GM20431 (cell line): ENCODE measurements at regions not wholly inside any gene's neighbourhood (a gene's known extent, or its start where the extent isn't known, plus 50 kb on each side); places are given as distances from the start of the nearest gene placed in this dataset.

ENCODE experiments used
- in situ Hi-C: fragments of 300-500 bp; cut with MseI, MboI; formaldehyde crosslinking; loops from one replicate; pipeline ENCODE4 v1.15.0; 2020; ENCODE audit warnings: low sequenced_read_pairs; ENCODE audit not compliant: unreplicated experiment

- in situ Hi-C loops: no loop called here
These were observed 104.9 kb upstream of the TSHZ2 start for GRCh38 chr20:52867305-52867704.

GRCh38 chr20:52864916-52865605 is 107.1 kb upstream of the TSHZ2 start:
- in situ Hi-C loops: no loop called here

- in situ Hi-C loops: no loop called here
These were observed 112.8 kb upstream of the TSHZ2 start for GRCh38 chr20:52859156-52859876.

GRCh38 chr20:52852714-52853113 is 119.4 kb upstream of the TSHZ2 start:
- in situ Hi-C loops: no loop called here

DNA sequence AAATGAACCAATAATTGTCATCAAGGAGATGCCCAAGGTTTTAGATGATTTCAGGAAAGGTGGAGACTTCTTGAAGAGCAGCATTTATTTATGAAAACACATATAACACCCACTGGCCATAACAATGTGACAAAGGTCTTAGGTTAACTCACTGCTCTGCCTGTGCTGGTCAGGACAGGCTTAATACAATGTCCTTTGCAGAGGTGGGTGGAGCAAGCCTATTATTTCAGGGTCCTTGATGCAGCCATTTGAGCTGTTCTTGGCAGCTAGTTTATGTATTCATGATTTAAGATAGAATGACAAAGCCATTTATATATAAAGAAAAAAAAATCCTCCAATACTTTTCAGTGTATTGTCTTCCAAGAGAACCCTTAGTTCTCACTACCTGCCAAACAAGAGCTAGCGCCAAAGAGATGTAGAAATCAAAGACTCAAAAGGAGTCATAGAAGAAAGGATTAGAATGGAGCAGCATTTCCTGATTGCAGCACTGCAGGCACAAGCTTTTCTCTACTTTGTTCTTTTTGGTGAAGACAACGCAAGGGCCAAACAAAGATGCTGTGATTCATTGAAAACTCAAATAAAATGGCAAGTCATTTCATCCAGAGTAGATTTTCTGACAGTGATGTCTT is 124.3 kb upstream of the TSHZ2 start:
- in situ Hi-C loops: no loop called here

- in situ Hi-C loops: no loop called here
These were observed 125.0 kb upstream of the TSHZ2 start for GRCh38 chr20:52847029-52847660.

- in situ Hi-C loops: no loop called here
These were observed 127.1 kb upstream of the TSHZ2 start for GRCh38 chr20:52845044-52845443.

DNA sequence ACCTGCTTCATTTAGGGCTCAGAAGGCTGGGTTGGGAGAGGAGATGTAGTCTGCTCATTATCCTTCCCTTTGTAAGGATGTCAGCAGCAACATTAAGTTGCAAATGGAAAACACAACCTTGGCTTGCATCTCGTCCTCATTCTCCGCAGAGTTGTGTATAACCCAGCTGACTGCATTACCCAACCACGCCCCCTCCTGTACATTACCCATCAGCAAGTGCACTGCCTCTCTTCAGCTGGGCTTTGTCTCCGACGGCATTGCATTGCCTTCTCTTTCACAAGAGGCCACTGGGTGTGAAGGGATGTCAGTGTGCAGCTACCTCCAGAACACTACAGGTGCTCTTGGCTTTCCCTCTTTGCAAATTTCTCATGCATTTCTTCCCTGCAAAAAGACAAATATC is 128.7 kb upstream of the TSHZ2 start:
- in situ Hi-C loops: no loop called here

GRCh38 chr20:52841003-52841402 is 131.2 kb upstream of the TSHZ2 start:
- in situ Hi-C loops: no loop called here

- in situ Hi-C loops: no loop called here
These were observed 132.1 kb upstream of the TSHZ2 start for GRCh38 chr20:52840041-52840440.

GRCh38 chr20:52838510-52839241 is 133.5 kb upstream of the TSHZ2 start:
- in situ Hi-C loops: no loop called here

- in situ Hi-C loops: no loop called here
These were observed 134.8 kb upstream of the TSHZ2 start for GRCh38 chr20:52837378-52837777.

GRCh38 chr20:52833901-52834300 is 138.3 kb upstream of the TSHZ2 start:
- in situ Hi-C loops: no loop called here

DNA sequence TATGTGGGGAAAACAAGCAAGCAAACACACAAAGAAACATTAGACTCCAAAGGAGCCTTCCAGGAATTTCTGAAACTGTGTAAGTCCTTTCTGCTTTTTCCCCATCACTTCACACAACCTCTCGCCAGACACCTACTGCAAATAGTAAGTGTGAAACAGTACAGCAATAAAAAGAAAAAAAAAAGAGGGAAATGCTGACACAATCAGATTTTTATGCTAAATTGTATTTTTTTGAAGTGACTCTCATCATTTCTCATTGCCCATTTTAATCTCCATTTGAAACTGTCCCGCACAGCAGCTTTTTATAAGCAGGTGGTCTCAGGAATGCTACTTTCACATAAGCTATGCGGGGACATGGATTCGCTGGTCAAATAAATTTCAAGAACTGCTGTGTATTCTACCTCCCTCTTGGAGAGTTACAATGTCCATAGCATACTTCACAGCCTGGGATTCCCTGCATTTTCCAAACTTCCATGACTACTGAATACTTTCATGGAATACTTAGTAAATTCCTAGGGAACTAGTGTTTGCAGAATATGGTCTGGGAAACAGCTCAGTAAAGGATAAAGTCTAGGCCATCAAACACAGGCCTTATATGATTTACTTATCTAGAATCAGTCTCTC is 139.9 kb upstream of the TSHZ2 start:
- in situ Hi-C loops: no loop called here

GRCh38 chr20:52830598-52830997 is 141.6 kb upstream of the TSHZ2 start:
- in situ Hi-C loops: no loop called here

GRCh38 chr20:52829111-52829510 is 143.0 kb upstream of the TSHZ2 start:
- in situ Hi-C loops: no loop called here

- in situ Hi-C loops: no loop called here
These were observed 144.0 kb upstream of the TSHZ2 start for GRCh38 chr20:52828199-52828598.

GRCh38 chr20:52826722-52827121 is 145.4 kb upstream of the TSHZ2 start:
- in situ Hi-C loops: no loop called here

DNA sequence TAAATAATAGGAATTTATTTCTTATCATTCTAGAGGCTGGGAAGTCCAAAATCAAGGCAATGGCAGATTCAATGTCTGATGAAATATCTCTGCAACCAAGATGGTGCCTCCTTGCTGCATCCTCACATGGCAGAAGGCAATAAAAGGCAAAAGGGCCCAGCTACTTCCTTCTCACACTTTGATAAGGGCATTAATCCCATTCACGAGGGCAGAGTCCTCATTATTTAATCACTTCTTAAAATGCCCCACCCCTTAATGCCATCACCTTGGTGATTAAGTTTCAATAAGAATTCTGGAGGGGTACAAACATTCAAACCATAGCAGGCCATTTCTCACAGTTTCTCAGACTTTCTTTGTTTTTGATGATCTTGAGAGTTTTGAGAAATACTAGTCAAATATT is 145.8 kb upstream of the TSHZ2 start:
- in situ Hi-C loops: no loop called here
